OCI-LY7 (cell line): ENCODE measurements at regions not wholly inside any gene's neighbourhood (a gene's known extent, or its start where the extent isn't known, plus 50 kb on each side); places are given as distances from the start of the nearest gene placed in this dataset.
A peak's percentile ranks its signal among the peaks of the same experiment; 100 is the strongest.

Experiments
- BruUV-seq: library from RNA; stranded (reverse); fragments of 400-500 nt; replicated peaks from 2 replicates; lab custom pipeline; 2021; lab: Mats Ljungman, UMichigan
- CTCF ChIA-PET: fragments of 300-600 bp; sonication (Branson Sonifier 250); formaldehyde crosslinking; loops from one replicate; lab custom pipeline; 2022; ENCODE audit warnings: antibody characterized with exemption; ENCODE audit not compliant: unreplicated experiment; lab: Charles Lee
- POLR2A ChIA-PET: fragments of 300-600 bp; sonication (Branson Sonifier 250); formaldehyde crosslinking; loops from one replicate; lab custom pipeline; 2022; ENCODE audit warnings: antibody characterized with exemption; lab: Charles Lee
- DNase-seq: peaks from one replicate; pipeline ENCODE4 v3.0.0-alpha.2; 2015; ENCODE audit warnings: low spot score
- H2AFZ ChIP-seq: fragments of 200-600 bp; sonication (generic), shearing (Covaris generic); 2 replicates; pipeline ENCODE4 v1.6.1; 2014; ENCODE audit warnings: mild to moderate bottlenecking, antibody characterized with exemption, low read length, moderate library complexity
- H3K27ac ChIP-seq: fragments of 200-600 bp; sonication (generic); 2 replicates; pipeline ENCODE4 v1.5.1; 2014; ENCODE audit warnings: mixed run types, low read depth, mild to moderate bottlenecking, moderate library complexity, low read length, inconsistent platforms; ENCODE audit not compliant: poor library complexity, severe bottlenecking
- H3K36me3 ChIP-seq: fragments of 200-600 bp; sonication (generic); 2 replicates; pipeline ENCODE4 v1.6.1; 2014; ENCODE audit warnings: mild to moderate bottlenecking, antibody characterized with exemption, low read length, moderate library complexity, mixed read lengths; ENCODE audit not compliant: insufficient read depth
- H3K4me1 ChIP-seq: fragments of 200-600 bp; sonication (generic); 2 replicates; pipeline ENCODE4 v1.5.1; 2014; ENCODE audit warnings: mild to moderate bottlenecking, low read length; ENCODE audit not compliant: insufficient read depth, poor library complexity, severe bottlenecking
- H3K4me2 ChIP-seq: fragments of 200-600 bp; sonication (generic); 2 replicates; pipeline ENCODE4 v1.6.1; 2014; ENCODE audit warnings: mild to moderate bottlenecking, low read length
- H3K4me3 ChIP-seq: fragments of 200-600 bp; sonication (generic); 2 replicates; pipeline ENCODE4 v1.5.1; 2014; ENCODE audit warnings: mild to moderate bottlenecking, low read depth, low read length; ENCODE audit not compliant: poor library complexity, severe bottlenecking
- H3K79me2 ChIP-seq: fragments of 200-600 bp; sonication (generic); 2 replicates; pipeline ENCODE4 v1.6.1; 2016; ENCODE audit warnings: low read depth, mild to moderate bottlenecking, low read length, moderate library complexity, mixed read lengths; ENCODE audit not compliant: insufficient read depth
- H3K9me2 ChIP-seq: fragments of 200-600 bp; sonication (generic); 2 replicates; pipeline ENCODE4 v1.6.1; 2016; ENCODE audit warnings: mild to moderate bottlenecking, low read length, mixed read lengths; ENCODE audit not compliant: insufficient read depth
- H3K9me3 ChIP-seq: fragments of 200-600 bp; sonication (generic); 2 replicates; pipeline ENCODE4 v1.6.1; 2014; ENCODE audit warnings: mild to moderate bottlenecking, mixed run types, low read length, mixed read lengths
- H4K20me1 ChIP-seq: fragments of 200-600 bp; sonication (generic); 2 replicates; pipeline ENCODE4 v1.6.1; 2014; ENCODE audit warnings: mild to moderate bottlenecking, antibody characterized with exemption, low read length, moderate library complexity, mixed read lengths; ENCODE audit not compliant: insufficient read depth
- EZH2phosphoT487 ChIP-seq: fragments of 200-600 bp; sonication (generic); IDR thresholded peaks from 2 replicates; pipeline ENCODE4 v1.6.1; 2018; ENCODE audit warnings: low read depth, borderline replicate concordance, mild to moderate bottlenecking, mixed run types, antibody characterized with exemption, low read length, moderate library complexity, mixed read lengths
- intact Hi-C: fragments of 100-400 bp; cut with micrococcal nuclease; formaldehyde crosslinking; loops from one replicate; pipeline ENCODE4 v1.10.0; 2022; ENCODE audit not compliant: unreplicated experiment
- TF ChIP-seq, protein P1 (sequence below): fragments of 200-600 bp; sonication (generic); conservative IDR thresholded peaks from 2 replicates; pipeline ENCODE4 v1.5.1; 2014; ENCODE audit warnings: mild to moderate bottlenecking, antibody characterized with exemption, low read length, moderate library complexity, mixed read lengths

DNA sequence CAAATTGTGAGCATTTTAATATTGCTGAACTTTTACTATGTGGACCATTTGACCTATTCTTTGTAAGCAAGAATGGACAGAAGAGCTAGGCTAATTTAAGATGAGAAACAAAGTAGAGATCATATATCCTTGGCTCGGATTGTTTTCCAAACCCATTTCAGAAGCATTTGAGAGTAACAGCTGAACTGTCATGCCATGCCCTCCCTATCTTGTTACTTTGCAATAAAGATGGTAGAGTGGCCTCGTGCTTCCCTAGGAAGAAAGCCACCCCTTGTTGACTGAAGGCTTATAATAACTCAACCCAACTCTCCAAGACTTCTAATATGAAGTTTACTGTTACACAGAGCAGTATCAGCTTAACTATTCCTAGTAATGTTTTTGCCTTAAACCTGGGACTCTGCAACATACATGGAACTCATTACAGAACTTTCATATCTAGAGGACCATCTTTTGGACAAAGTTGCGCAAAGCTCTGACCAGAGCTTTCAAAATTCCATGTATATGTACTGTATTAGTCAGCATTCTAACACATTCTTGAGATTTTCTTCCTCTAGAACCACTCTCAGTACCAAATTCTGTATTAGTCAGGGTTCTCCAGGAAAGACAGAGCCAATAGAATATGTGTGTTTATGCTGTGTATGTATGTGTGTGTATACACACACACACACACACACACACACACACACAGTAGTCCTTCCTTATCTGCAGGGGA, 68.7 kb downstream of the ADAMTS1 start:
- Histone ChIP-seq H3K27ac (no peak overlapping the region), H3K36me3 (no peaks in the 10 kb centered on the region), H4K20me1 (no peaks in the 10 kb centered on the region), H3K9me3 (no peaks in the 10 kb centered on the region), H3K4me2 (no peak overlapping the region), H3K4me3 (no peak overlapping the region), H2AFZ (no peak overlapping the region), H3K79me2 (no peaks in the 10 kb centered on the region), H3K9me2 (no peaks in the 10 kb centered on the region), H3K4me1 (no peaks in the 10 kb centered on the region)
- intact Hi-C loops: no loop called here
- no TSS peak for BruUV-seq
- ChIA-PET POLR2A (interaction anchor here (0.6 kb wide), 1 partner anchor 211 kb away, joined by 3 read pairs; no protein-coding TSS in a partner anchor), CTCF (no interaction called here)
- DNase-seq: no peak
- TF ChIP-seq, protein P1, sequence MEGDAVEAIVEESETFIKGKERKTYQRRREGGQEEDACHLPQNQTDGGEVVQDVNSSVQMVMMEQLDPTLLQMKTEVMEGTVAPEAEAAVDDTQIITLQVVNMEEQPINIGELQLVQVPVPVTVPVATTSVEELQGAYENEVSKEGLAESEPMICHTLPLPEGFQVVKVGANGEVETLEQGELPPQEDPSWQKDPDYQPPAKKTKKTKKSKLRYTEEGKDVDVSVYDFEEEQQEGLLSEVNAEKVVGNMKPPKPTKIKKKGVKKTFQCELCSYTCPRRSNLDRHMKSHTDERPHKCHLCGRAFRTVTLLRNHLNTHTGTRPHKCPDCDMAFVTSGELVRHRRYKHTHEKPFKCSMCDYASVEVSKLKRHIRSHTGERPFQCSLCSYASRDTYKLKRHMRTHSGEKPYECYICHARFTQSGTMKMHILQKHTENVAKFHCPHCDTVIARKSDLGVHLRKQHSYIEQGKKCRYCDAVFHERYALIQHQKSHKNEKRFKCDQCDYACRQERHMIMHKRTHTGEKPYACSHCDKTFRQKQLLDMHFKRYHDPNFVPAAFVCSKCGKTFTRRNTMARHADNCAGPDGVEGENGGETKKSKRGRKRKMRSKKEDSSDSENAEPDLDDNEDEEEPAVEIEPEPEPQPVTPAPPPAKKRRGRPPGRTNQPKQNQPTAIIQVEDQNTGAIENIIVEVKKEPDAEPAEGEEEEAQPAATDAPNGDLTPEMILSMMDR: no peak
- TF ChIP-seq EZH2phosphoT487: no peak

DNA sequence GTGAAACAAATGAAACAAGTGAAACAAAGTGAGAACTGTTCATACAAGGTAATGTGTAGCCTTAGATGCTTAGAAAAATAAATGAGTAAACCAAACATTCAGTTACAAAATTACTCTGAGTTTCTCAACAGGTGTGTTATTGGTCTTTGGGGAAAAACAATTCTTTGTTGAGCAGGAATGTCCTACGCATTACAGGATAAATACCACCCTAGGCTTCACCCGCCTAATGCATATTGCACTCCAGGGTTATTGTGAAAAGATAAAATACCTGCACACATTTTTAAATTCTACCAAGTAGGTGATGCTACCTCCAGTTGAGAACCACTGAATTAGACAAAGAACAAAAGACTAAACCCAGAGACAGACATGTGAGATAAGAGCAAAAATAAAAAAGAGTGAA, 72.2 kb downstream of the ADAMTS1 start:
- no peak overlapping the region for H3K27ac ChIP-seq
- no peak for DNase-seq
- no TSS peak for BruUV-seq
- H3K4me3 ChIP-seq: no peak overlapping the region
- H3K79me2 ChIP-seq: no peaks in the 10 kb centered on the region
- no peaks in the 10 kb centered on the region for H3K9me2 ChIP-seq
- H3K4me1 ChIP-seq: no peaks in the 10 kb centered on the region
- no peaks in the 10 kb centered on the region for H4K20me1 ChIP-seq
- ChIA-PET CTCF (no interaction called here), POLR2A (no interaction called here)
- TF ChIP-seq, protein P1: no peak
- TF ChIP-seq EZH2phosphoT487: no peak
- intact Hi-C loops: no loop called here
- H2AFZ ChIP-seq: no peak overlapping the region
- no peak overlapping the region for H3K4me2 ChIP-seq
- H3K36me3 ChIP-seq: no peaks in the 10 kb centered on the region
- no peaks in the 10 kb centered on the region for H3K9me3 ChIP-seq

DNA sequence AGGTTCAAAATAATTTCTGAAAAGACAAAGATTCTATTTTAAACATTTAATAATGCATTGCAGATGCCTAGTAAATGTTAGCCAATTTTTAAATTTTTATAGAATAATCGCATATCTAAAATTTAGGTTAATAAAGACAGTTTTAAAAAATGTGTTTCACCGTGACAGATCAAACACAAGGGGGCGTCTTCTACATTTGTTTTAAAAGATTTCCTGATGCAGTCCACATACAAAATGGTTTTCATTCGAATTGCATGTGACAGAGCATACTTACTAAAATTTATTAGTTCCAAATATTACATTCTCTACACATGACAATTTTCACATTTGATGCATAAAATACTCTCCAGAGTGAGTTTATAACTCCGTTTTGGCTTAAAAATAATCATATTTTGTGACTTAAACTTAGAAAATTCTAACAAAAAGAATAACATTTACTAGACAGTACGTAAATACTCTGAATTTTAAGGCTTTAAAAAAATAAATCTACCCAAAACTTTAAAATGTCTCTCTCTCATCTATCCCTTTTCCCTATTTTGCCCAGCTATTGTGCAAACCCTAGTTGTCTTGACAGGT, 75.5 kb downstream of the ADAMTS1 start:
- no peaks in the 10 kb centered on the region for H3K9me3 ChIP-seq
- no peaks in the 10 kb centered on the region for H3K4me1 ChIP-seq
- no peaks in the 10 kb centered on the region for H4K20me1 ChIP-seq
- H3K27ac ChIP-seq: no peak overlapping the region
- no TSS peak for BruUV-seq
- no peaks in the 10 kb centered on the region for H3K9me2 ChIP-seq
- TF ChIP-seq, protein P1: peak; percentile 70
- no peak for TF ChIP-seq EZH2phosphoT487
- DNase-seq: no peak
- no peak overlapping the region for H3K4me2 ChIP-seq
- no peaks in the 10 kb centered on the region for H3K36me3 ChIP-seq
- intact Hi-C loops: no loop called here
- ChIA-PET POLR2A (interaction anchor here (0.7 kb wide), 1 partner anchor 852 kb away, joined by 3 read pairs; no protein-coding TSS in a partner anchor), CTCF (no interaction called here)
- H3K79me2 ChIP-seq: no peaks in the 10 kb centered on the region
- no peak overlapping the region for H2AFZ ChIP-seq
- H3K4me3 ChIP-seq: no peak overlapping the region
